HepG2 (cell line): ENCODE measurements at regions not wholly inside any gene's neighbourhood (a gene's known extent, or its start where the extent isn't known, plus 50 kb on each side); places are given as distances from the start of the nearest gene placed in this dataset.

Experiments used
- CTCF ChIP-seq: sonication (generic); formaldehyde crosslinking; IDR thresholded peaks from 2 replicates; pipeline ENCODE4 v1.5.0; 2020; ENCODE audit warnings: mild to moderate bottlenecking, missing genetic modification reagents, moderate library complexity
- EP300 ChIP-seq, 3 experiments: sonication (generic) in 1 of 3; formaldehyde crosslinking in 1 of 3; IDR thresholded peaks; 2 replicates each; pipeline versions ENCODE4 v1.5.1 to v1.6.1; 2011 to 2020; ENCODE audit warnings: low read depth in 2 of 3, low read length in 2 of 3, borderline replicate concordance in 1 of 3, improper control_type of control experiment in 1 of 3, mild to moderate bottlenecking in 1 of 3, missing genetic modification reagents in 1 of 3, moderate library complexity in 1 of 3
- KLF16 ChIP-seq, 2 experiments: sonication (generic) in 1 of 2; formaldehyde crosslinking in 1 of 2; IDR thresholded peaks; 2 replicates each; pipeline versions ENCODE4 v1.6.1 to v1.8.0; 2016 to 2023; ENCODE audit warnings: missing genetic modification reagents in 2 of 2, missing compliant biosample characterization in 1 of 2
- MIER3 ChIP-seq: IDR thresholded peaks from 2 replicates; pipeline ENCODE4 v1.6.1; 2016; ENCODE audit warnings: missing compliant biosample characterization, borderline replicate concordance
- NAIF1 ChIP-seq: sonication (generic); formaldehyde crosslinking; IDR thresholded peaks from 2 replicates; pipeline ENCODE4 v1.5.0; 2020; ENCODE audit warnings: mild to moderate bottlenecking, missing genetic modification reagents, borderline replicate concordance
- PHF8 ChIP-seq: sonication (generic); formaldehyde crosslinking; IDR thresholded peaks from 2 replicates; pipeline ENCODE4 v1.5.0; 2020; ENCODE audit warnings: missing genetic modification reagents
- SMC3 ChIP-seq: IDR thresholded peaks from 2 replicates; pipeline ENCODE4 v1.6.1; 2011; ENCODE audit warnings: low read length, improper control_type of control experiment
- ZFP62 ChIP-seq: sonication (generic); formaldehyde crosslinking; IDR thresholded peaks from 2 replicates; pipeline ENCODE4 v1.4.0; 2020; ENCODE audit warnings: missing genetic modification reagents
- ZNF12 ChIP-seq: sonication (generic); formaldehyde crosslinking; IDR thresholded peaks from 2 replicates; pipeline ENCODE4 v1.5.0; 2020; ENCODE audit warnings: missing genetic modification reagents
- ZNF253 ChIP-seq: sonication (generic); formaldehyde crosslinking; IDR thresholded peaks from 2 replicates; pipeline ENCODE4 v1.8.0; 2022; ENCODE audit warnings: mild to moderate bottlenecking, missing genetic modification reagents, borderline replicate concordance
- ZNF574 ChIP-seq: sonication (generic); formaldehyde crosslinking; IDR thresholded peaks from 2 replicates; pipeline ENCODE4 v1.4.0; 2020; ENCODE audit warnings: missing genetic modification reagents
- ZNF790 ChIP-seq: sonication (generic); formaldehyde crosslinking; IDR thresholded peaks from 2 replicates; pipeline ENCODE4 v1.8.0; 2022; ENCODE audit warnings: missing genetic modification reagents, mild to moderate bottlenecking, borderline replicate concordance
- TF ChIP-seq, protein P1 (sequence below): sonication (generic); formaldehyde crosslinking; conservative IDR thresholded peaks from 2 replicates; pipeline ENCODE4 v1.4.0; 2020; ENCODE audit warnings: missing genetic modification reagents

- TF ChIP-seq CTCF (CRISPR knock-in tag) (no peak), ZNF574 (no peak), KLF16 (CRISPR knock-in tag; IDR thresholded peaks at IDR 0.05) (no peak), ZNF253 (CRISPR knock-in tag) (no peak), MIER3 (CRISPR knock-in tag) (no peak), EP300 (IDR thresholded peaks at IDR 0.05; ENCODE audit: low read depth in 2 of 2, low read length in 2 of 2) (no peak), EP300 (CRISPR knock-in tag; IDR thresholded peaks at IDR 0.05; ENCODE audit: borderline replicate concordance) (no peak), SMC3 (no peak), ZFP62 (CRISPR knock-in tag) (no peak), ZNF12 (no peak), NAIF1 (CRISPR knock-in tag) (no peak), PHF8 (CRISPR knock-in tag) (no peak), ZNF790 (no peak)
- TF ChIP-seq, protein P1, sequence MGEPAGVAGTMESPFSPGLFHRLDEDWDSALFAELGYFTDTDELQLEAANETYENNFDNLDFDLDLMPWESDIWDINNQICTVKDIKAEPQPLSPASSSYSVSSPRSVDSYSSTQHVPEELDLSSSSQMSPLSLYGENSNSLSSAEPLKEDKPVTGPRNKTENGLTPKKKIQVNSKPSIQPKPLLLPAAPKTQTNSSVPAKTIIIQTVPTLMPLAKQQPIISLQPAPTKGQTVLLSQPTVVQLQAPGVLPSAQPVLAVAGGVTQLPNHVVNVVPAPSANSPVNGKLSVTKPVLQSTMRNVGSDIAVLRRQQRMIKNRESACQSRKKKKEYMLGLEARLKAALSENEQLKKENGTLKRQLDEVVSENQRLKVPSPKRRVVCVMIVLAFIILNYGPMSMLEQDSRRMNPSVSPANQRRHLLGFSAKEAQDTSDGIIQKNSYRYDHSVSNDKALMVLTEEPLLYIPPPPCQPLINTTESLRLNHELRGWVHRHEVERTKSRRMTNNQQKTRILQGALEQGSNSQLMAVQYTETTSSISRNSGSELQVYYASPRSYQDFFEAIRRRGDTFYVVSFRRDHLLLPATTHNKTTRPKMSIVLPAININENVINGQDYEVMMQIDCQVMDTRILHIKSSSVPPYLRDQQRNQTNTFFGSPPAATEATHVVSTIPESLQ, result no peak
Observed at GRCh38 chrX:151476604-151477303, 79.7 kb downstream of the VMA21 start.
